OCI-LY3 (cell line): ENCODE measurements at regions not wholly inside any gene's neighbourhood (a gene's known extent, or its start where the extent isn't known, plus 50 kb on each side); places are given as distances from the start of the nearest gene placed in this dataset.

Source experiments
- H2AFZ ChIP-seq: fragments of 200-600, 300-600 bp; shearing (Covaris generic); 2 replicates; pipeline ENCODE4 v1.6.0; 2014; ENCODE audit warnings: antibody characterized with exemption, low read depth, low read length
- H3K27ac ChIP-seq: fragments of 200-600, 300-600 bp; sonication (generic); 2 replicates; pipeline ENCODE4 v1.5.1; 2014; ENCODE audit warnings: mild to moderate bottlenecking, low read length, moderate library complexity, mixed read lengths
- H3K27me3 ChIP-seq: fragments of 200-600, 300-600 bp; sonication (generic); 2 replicates; pipeline ENCODE4 v1.6.1; 2014; ENCODE audit warnings: low read depth, low read length, mixed read lengths
- H3K36me3 ChIP-seq: fragments of 200-600, 300-600 bp; sonication (generic); replicated peaks from 2 replicates; pipeline ENCODE3; 2014; ENCODE audit warnings: low read depth, low read length, mixed read lengths
- H3K4me1 ChIP-seq: fragments of 300-600, 200-600 bp; sonication (generic); 2 replicates; pipeline ENCODE4 v1.6.1; 2014; ENCODE audit warnings: low read length, mixed read lengths
- H3K4me2 ChIP-seq: fragments of 200-600, 300-600 bp; sonication (generic); 2 replicates; pipeline ENCODE4 v1.6.1; 2014; ENCODE audit warnings: low read length, mixed read lengths
- H3K4me3 ChIP-seq: fragments of 300-600, 200-600 bp; sonication (generic); 2 replicates; pipeline ENCODE4 v1.5.1; 2014; ENCODE audit warnings: antibody characterized with exemption, mild to moderate bottlenecking, low read length, moderate library complexity
- H3K79me2 ChIP-seq: fragments of 300-600, 200-600 bp; shearing (Covaris generic); 2 replicates; pipeline ENCODE4 v1.6.1; 2014; ENCODE audit warnings: mild to moderate bottlenecking, low read length, mixed read lengths
- H3K9ac ChIP-seq: fragments of 300-600, 200-600 bp; shearing (Covaris generic); 2 replicates; pipeline ENCODE4 v1.6.0; 2014; ENCODE audit warnings: mild to moderate bottlenecking, low read length, moderate library complexity
- H3K9me3 ChIP-seq: fragments of 200-600, 300-600 bp; shearing (Covaris generic); 2 replicates; pipeline ENCODE4 v1.6.1; 2014; ENCODE audit warnings: low read length, mixed read lengths; ENCODE audit not compliant: insufficient read depth
- H4K20me1 ChIP-seq: fragments of 200-600, 300-600 bp; sonication (generic); 2 replicates; pipeline ENCODE4 v1.6.1; 2016; ENCODE audit warnings: low read length, mixed read lengths; ENCODE audit not compliant: insufficient read depth
- EZH2phosphoT487 ChIP-seq: fragments of 200-600 bp; shearing (Covaris generic); IDR thresholded peaks from 2 replicates; pipeline ENCODE4 v1.6.1; 2018; ENCODE audit warnings: antibody characterized with exemption, mixed run types, low read depth
- TF ChIP-seq, protein P1 (sequence below): fragments of 200-600, 300-600 bp; sonication (generic); IDR thresholded peaks from 2 replicates; pipeline ENCODE4 v1.5.1; 2014; ENCODE audit warnings: antibody characterized with exemption, low read length, low read depth

- no peak for TF ChIP-seq EZH2phosphoT487
- TF ChIP-seq, protein P1, sequence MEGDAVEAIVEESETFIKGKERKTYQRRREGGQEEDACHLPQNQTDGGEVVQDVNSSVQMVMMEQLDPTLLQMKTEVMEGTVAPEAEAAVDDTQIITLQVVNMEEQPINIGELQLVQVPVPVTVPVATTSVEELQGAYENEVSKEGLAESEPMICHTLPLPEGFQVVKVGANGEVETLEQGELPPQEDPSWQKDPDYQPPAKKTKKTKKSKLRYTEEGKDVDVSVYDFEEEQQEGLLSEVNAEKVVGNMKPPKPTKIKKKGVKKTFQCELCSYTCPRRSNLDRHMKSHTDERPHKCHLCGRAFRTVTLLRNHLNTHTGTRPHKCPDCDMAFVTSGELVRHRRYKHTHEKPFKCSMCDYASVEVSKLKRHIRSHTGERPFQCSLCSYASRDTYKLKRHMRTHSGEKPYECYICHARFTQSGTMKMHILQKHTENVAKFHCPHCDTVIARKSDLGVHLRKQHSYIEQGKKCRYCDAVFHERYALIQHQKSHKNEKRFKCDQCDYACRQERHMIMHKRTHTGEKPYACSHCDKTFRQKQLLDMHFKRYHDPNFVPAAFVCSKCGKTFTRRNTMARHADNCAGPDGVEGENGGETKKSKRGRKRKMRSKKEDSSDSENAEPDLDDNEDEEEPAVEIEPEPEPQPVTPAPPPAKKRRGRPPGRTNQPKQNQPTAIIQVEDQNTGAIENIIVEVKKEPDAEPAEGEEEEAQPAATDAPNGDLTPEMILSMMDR = no peak
- Histone ChIP-seq H3K4me1 (no peaks in the 10 kb centered on the region), H3K4me2 (no peak overlapping the region), H4K20me1 (no peaks in the 10 kb centered on the region), H3K9me3 (no peaks in the 10 kb centered on the region), H2AFZ (no peak overlapping the region), H3K27ac (no peak overlapping the region), H3K27me3 (0 out of 2 replicates have a peak, but pooled peaks cover 8% of the 10 kb centered on the region), H3K9ac (no peak overlapping the region), H3K36me3 (no peaks in the 10 kb centered on the region), H3K4me3 (no peak overlapping the region), H3K79me2 (no peaks in the 10 kb centered on the region)
Measured at GRCh38 chr5:1701216-1701864, 98.3 kb downstream of the MRPL36 start.

GRCh38 chr5:1699394-1699793, 100.2 kb downstream of the MRPL36 start:
- Histone ChIP-seq H3K9me3 (no peaks in the 10 kb centered on the region), H3K27me3 (0 out of 2 replicates have a peak, but pooled peaks cover 8% of the 10 kb centered on the region), H3K36me3 (no peaks in the 10 kb centered on the region), H2AFZ (no peak overlapping the region), H3K79me2 (no peaks in the 10 kb centered on the region), H3K4me3 (no peak overlapping the region), H3K4me2 (no peak overlapping the region), H3K27ac (no peak overlapping the region), H3K4me1 (no peaks in the 10 kb centered on the region), H3K9ac (no peak overlapping the region), H4K20me1 (no peaks in the 10 kb centered on the region)
- no peak for TF ChIP-seq EZH2phosphoT487
- TF ChIP-seq, protein P1 = no peak

- Histone ChIP-seq H2AFZ (no peak overlapping the region), H4K20me1 (no peaks in the 10 kb centered on the region), H3K9ac (no peak overlapping the region), H3K36me3 (no peaks in the 10 kb centered on the region), H3K27me3 (0 out of 2 replicates have a peak, but pooled peaks cover 8% of the 10 kb centered on the region), H3K27ac (no peak overlapping the region), H3K79me2 (no peaks in the 10 kb centered on the region), H3K4me2 (no peak overlapping the region), H3K9me3 (no peaks in the 10 kb centered on the region), H3K4me1 (no peaks in the 10 kb centered on the region), H3K4me3 (no peak overlapping the region)
- TF ChIP-seq EZH2phosphoT487 = no peak
- TF ChIP-seq, protein P1 = no peak
Measured at GRCh38 chr5:1698589-1699316, 100.9 kb downstream of the MRPL36 start.

- Histone ChIP-seq H3K9me3 (no peaks in the 10 kb centered on the region), H3K4me2 (no peak overlapping the region), H3K4me1 (no peaks in the 10 kb centered on the region), H3K27me3 (no peaks in the 10 kb centered on the region; the same call in 1 of the 2 replicates), H4K20me1 (no peaks in the 10 kb centered on the region), H3K36me3 (no peaks in the 10 kb centered on the region), H3K4me3 (no peak overlapping the region), H3K27ac (no peak overlapping the region), H2AFZ (no peak overlapping the region), H3K79me2 (no peaks in the 10 kb centered on the region), H3K9ac (no peak overlapping the region)
- TF ChIP-seq, protein P1 = no peak
- no peak for TF ChIP-seq EZH2phosphoT487
Measured at GRCh38 chr5:1692381-1692780, 107.3 kb downstream of the MRPL36 start.
